Stomach (tissue), 8 donors: ENCODE measurements at regions not wholly inside any gene's neighbourhood (a gene's known extent, or its start where the extent isn't known, plus 50 kb on each side); places are given as distances from the start of the nearest gene placed in this dataset.
"Not testable (repeated sequence)": the region's sequence is repeated elsewhere in the genome, so short reads cannot be mapped to it uniquely, and the experiment has no call there.

Experiments
- DNase-seq, 2 donors: peaks; one replicate each; pipeline versions ENCODE4 v3.0.0 to v3.0.0-alpha.2; 2013 to 2019
- H3K27ac ChIP-seq, 5 donors: fragments of 200-600 bp in 4 of 5; sonication (generic) in 4 of 5; one replicate each; pipeline ENCODE4 v1.5.1; 2013 to 2019; ENCODE audit warnings: mild to moderate bottlenecking in 1 of 5, moderate library complexity in 1 of 5
- H3K27me3 ChIP-seq, 3 donors: fragments of 200-600 bp; sonication (generic); one replicate each; pipeline ENCODE4 v1.5.1; 2017 to 2019; ENCODE audit warnings: mixed run types in 1 of 3
- H3K36me3 ChIP-seq, 4 donors: fragments of 200-600 bp; sonication (generic); 1 replicate in 3 of 4; 2 replicates in 1 of 4; pipeline ENCODE4 v1.5.1; 2016 to 2019
- H3K4me1 ChIP-seq, 4 donors: fragments of 200-600 bp; sonication (generic); one replicate each; pipeline ENCODE4 v1.5.1; 2016 to 2019
- H3K4me3 ChIP-seq, 4 donors: fragments of 200-600 bp; sonication (generic) in 3 of 4; one replicate each; pipeline ENCODE4 v1.5.1; 2016 to 2019; ENCODE audit warnings: mild to moderate bottlenecking in 1 of 4
- H3K9me3 ChIP-seq, 4 donors: fragments of 200-600 bp; sonication (generic); one replicate each; pipeline ENCODE4 v1.5.1; 2016 to 2019
- CTCF ChIP-seq, 7 experiments: fragments of 450-650 bp in 4 of 7; fragments of 200-600 bp in 3 of 7; sonication (generic) in 3 of 7; IDR thresholded peaks; one replicate each; pipeline ENCODE4 v1.5.1; 2016 to 2019; ENCODE audit warnings: antibody characterized with exemption in 7 of 7, control low read depth in 2 of 7, mild to moderate bottlenecking in 1 of 7
- EP300 ChIP-seq: sonication (generic); formaldehyde crosslinking; IDR thresholded peaks from one replicate; pipeline ENCODE4 v1.6.1; 2017; ENCODE audit warnings: antibody characterized with exemption
- POLR2A ChIP-seq, 4 donors: fragments of 450-650 bp; IDR thresholded peaks; one replicate each; pipeline ENCODE4 v1.6.1; 2016; ENCODE audit warnings: antibody characterized with exemption in 4 of 4, control low read depth in 2 of 4, mild to moderate bottlenecking in 1 of 4, moderate library complexity in 1 of 4
- POLR2AphosphoS5 ChIP-seq, 3 donors: sonication (generic); formaldehyde crosslinking; IDR thresholded peaks; one replicate each; pipeline ENCODE4 v1.6.1; 2016; ENCODE audit warnings: antibody characterized with exemption in 3 of 3
- WGBS, 5 donors: extraction: QIAGEN DNeasy Blood & Tissue Kit in 3 of 5; methylation state at CpG; one replicate each; pipeline versions ENCODE4 v1.1.5 to v1.1.7; 2013 to 2018; 5-methylcytosine and 5-hydroxymethylcytosine counted together
- intact Hi-C: fragments of 100-400 bp; cut with DNase I; formaldehyde crosslinking; loops from one replicate; pipeline ENCODE4 v1.15.1; 2023; ENCODE audit warnings: low total_unique reads
- donor health status: healthy with polysubstance abuse.
- donor health status: Bipolar disorder and iron deficiency.
- donor health status: healthy.

GRCh38 chr5:99590806-99591205 lies 662.0 kb upstream of the CHD1 start:
- intact Hi-C loops = no loop called here
- WGBS, 5 donors = 52 to 75% (median 68%) methylated on average over 1 of the region's 1 CpG
- H3K4me1 ChIP-seq = no peaks in the 10 kb centered on the region
- H3K36me3 ChIP-seq = no peaks in the 10 kb centered on the region
- H3K27me3 ChIP-seq = no peaks in the 10 kb centered on the region
- no peak overlapping the region for H3K27ac ChIP-seq
- no peak for TF ChIP-seq POLR2AphosphoS5 (IDR thresholded peaks at IDR 0.05)
- no peak for TF ChIP-seq EP300
- no peak for TF ChIP-seq CTCF (IDR thresholded peaks at IDR 0.05)
- TF ChIP-seq POLR2A (IDR thresholded peaks at IDR 0.05) = no peak
- no peak for DNase-seq
- H3K9me3 ChIP-seq = no peaks in the 10 kb centered on the region
- no peak overlapping the region for H3K4me3 ChIP-seq

- intact Hi-C loops = no loop called here
- no peaks in the 10 kb centered on the region for H3K4me1 ChIP-seq
- no peaks in the 10 kb centered on the region for H3K9me3 ChIP-seq
- no peak for DNase-seq
- H3K4me3 ChIP-seq = no peak overlapping the region
- H3K27me3 ChIP-seq = no peaks in the 10 kb centered on the region
- TF ChIP-seq POLR2A (IDR thresholded peaks at IDR 0.05) (no peak), POLR2AphosphoS5 (IDR thresholded peaks at IDR 0.05) (no peak), CTCF (IDR thresholded peaks at IDR 0.05) (no peak), EP300 (no peak)
- H3K27ac ChIP-seq = no peak overlapping the region
- no peaks in the 10 kb centered on the region for H3K36me3 ChIP-seq
- WGBS, 5 donors = 81 to 88% (median 81%) methylated on average over 1 of the region's 1 CpG
Measured at GRCh38 chr5:99589424-99589823, 660.6 kb upstream of the CHD1 start.

GRCh38 chr5:99587983-99588382 lies 659.2 kb upstream of the CHD1 start:
- no peaks in the 10 kb centered on the region for H3K27me3 ChIP-seq
- no peak overlapping the region for H3K27ac ChIP-seq
- TF ChIP-seq EP300 (no peak), POLR2AphosphoS5 (IDR thresholded peaks at IDR 0.05) (no peak), POLR2A (IDR thresholded peaks at IDR 0.05) (no peak), CTCF (IDR thresholded peaks at IDR 0.05) (no peak)
- no peaks in the 10 kb centered on the region for H3K4me1 ChIP-seq
- no peaks in the 10 kb centered on the region for H3K9me3 ChIP-seq
- 70 to 93% (median 86%) methylated on average over 1 of the region's 1 CpG for WGBS, 5 donors
- intact Hi-C loops = no loop called here
- H3K36me3 ChIP-seq = no peaks in the 10 kb centered on the region
- DNase-seq = no peak
- H3K4me3 ChIP-seq = no peak overlapping the region

GRCh38 chr5:99586878-99587277 lies 658.1 kb upstream of the CHD1 start:
- Histone ChIP-seq H3K27ac (no peak overlapping the region), H3K36me3 (no peaks in the 10 kb centered on the region), H3K27me3 (no peaks in the 10 kb centered on the region), H3K4me3 (no peak overlapping the region), H3K4me1 (no peaks in the 10 kb centered on the region), H3K9me3 (no peaks in the 10 kb centered on the region)
- intact Hi-C loops = no loop called here
- DNase-seq = no peak
- TF ChIP-seq EP300 (no peak), POLR2AphosphoS5 (IDR thresholded peaks at IDR 0.05) (no peak), POLR2A (IDR thresholded peaks at IDR 0.05) (no peak), CTCF (IDR thresholded peaks at IDR 0.05) (no peak)

- H3K36me3 ChIP-seq, H3K27me3 ChIP-seq, DNase-seq, H3K4me1 ChIP-seq, H3K9me3 ChIP-seq, H3K27ac ChIP-seq, H3K4me3 ChIP-seq, intact Hi-C loops: not testable (repeated sequence)
- WGBS, 5 donors = 61 to 81% (median 69%) methylated on average over 3 of the region's 3 CpGs
Measured at GRCh38 chr5:99581204-99581603, 652.4 kb upstream of the CHD1 start.

GRCh38 chr5:99562937-99563627 lies 634.3 kb upstream of the CHD1 start:
- intact Hi-C loops, H3K27me3 ChIP-seq, H3K27ac ChIP-seq, H3K9me3 ChIP-seq, H3K36me3 ChIP-seq, H3K4me1 ChIP-seq, DNase-seq, H3K4me3 ChIP-seq: not testable (repeated sequence)
- 74 to 88% (median 81%) methylated on average over 15 of the region's 15 CpGs for WGBS, 5 donors
